GM23338 (cell line): ENCODE measurements at regions not wholly inside any gene's neighbourhood (a gene's known extent, or its start where the extent isn't known, plus 50 kb on each side); places are given as distances from the start of the nearest gene placed in this dataset.

Source experiments
- ATAC-seq: fragments of 200-7000 bp; cut with Tn5 transposase; 3 replicates; pipeline ENCODE4 v1.9.1; 2020
- DNase-seq: peaks from one replicate; pipeline ENCODE4 v3.0.0-alpha.2; 2015; ENCODE audit warnings: low spot score
- H2AFZ ChIP-seq: fragments of 200-600 bp; sonication (generic); 2 replicates; pipeline ENCODE4 v1.8.0; 2016; ENCODE audit warnings: antibody characterized with exemption, mild to moderate bottlenecking, moderate library complexity
- H3F3A ChIP-seq: fragments of 200-600 bp; sonication (generic); replicated peaks from 2 replicates; pipeline ENCODE4 v1.8.0; 2017; ENCODE audit warnings: antibody characterized with exemption, mixed run types, low read depth
- H3K27ac ChIP-seq: fragments of 200-600 bp; sonication (generic); 2 replicates; pipeline ENCODE4 v1.6.1; 2016; ENCODE audit warnings: low read depth
- H3K27me3 ChIP-seq: fragments of 200-600 bp; sonication (generic); 2 replicates; pipeline ENCODE4 v1.8.0; 2016; ENCODE audit warnings: mild to moderate bottlenecking, mixed run types, moderate library complexity; ENCODE audit not compliant: insufficient read depth
- H3K36me3 ChIP-seq: fragments of 200-600 bp; sonication (generic); 2 replicates; pipeline ENCODE4 v1.8.0; 2016; ENCODE audit warnings: mild to moderate bottlenecking; ENCODE audit not compliant: insufficient read depth
- H3K4me1 ChIP-seq: fragments of 200-600 bp; sonication (generic); 2 replicates; pipeline ENCODE4 v1.8.0; 2016; ENCODE audit warnings: mild to moderate bottlenecking, moderate library complexity; ENCODE audit not compliant: insufficient read depth
- H3K4me2 ChIP-seq: fragments of 200-600 bp; sonication (generic); 2 replicates; pipeline ENCODE4 v1.7.1; 2017; ENCODE audit warnings: mixed run types
- H3K4me3 ChIP-seq: fragments of 200-600 bp; sonication (generic); 2 replicates; pipeline ENCODE4 v1.6.1; 2016; ENCODE audit warnings: mixed run types
- H3K79me2 ChIP-seq: fragments of 200-600 bp; sonication (generic); replicated peaks from 2 replicates; pipeline ENCODE4 v1.8.0; 2017; ENCODE audit warnings: mild to moderate bottlenecking; ENCODE audit not compliant: insufficient read depth
- H3K9me2 ChIP-seq: fragments of 200-600 bp; sonication (generic); 2 replicates; pipeline ENCODE4 v1.8.0; 2017; ENCODE audit not compliant: insufficient read depth
- H4K20me1 ChIP-seq: fragments of 200-600 bp; sonication (generic); replicated peaks from 2 replicates; pipeline ENCODE4 v1.8.0; 2017; ENCODE audit warnings: mild to moderate bottlenecking; ENCODE audit not compliant: insufficient read depth
- H3K27ac Mint-ChIP-seq: 2 replicates; pipeline ENCODE4 v1.8.0; 2020; ENCODE audit warnings: inconsistent platforms, mild to moderate bottlenecking, moderate library complexity, mixed read lengths
- H3K27me3 Mint-ChIP-seq: 3 replicates; pipeline ENCODE4 v1.8.0; 2022; ENCODE audit warnings: low read depth, mild to moderate bottlenecking, moderate library complexity, mixed read lengths, inconsistent platforms; ENCODE audit not compliant: insufficient read depth, poor library complexity
- H3K36me3 Mint-ChIP-seq: 3 replicates; pipeline ENCODE4 v1.8.0; 2021; ENCODE audit warnings: low read depth, mild to moderate bottlenecking, inconsistent platforms, moderate library complexity, mixed read lengths
- H3K4me1 Mint-ChIP-seq: 3 replicates; pipeline ENCODE4 v1.8.0; 2020; ENCODE audit warnings: mild to moderate bottlenecking, inconsistent platforms, mixed read lengths
- H3K4me3 Mint-ChIP-seq: 3 replicates; pipeline ENCODE4 v1.8.0; 2021; ENCODE audit warnings: moderate library complexity, mild to moderate bottlenecking, inconsistent platforms, mixed read lengths
- H3K9me3 Mint-ChIP-seq: 3 replicates; pipeline ENCODE4 v1.8.0; 2020; ENCODE audit warnings: moderate library complexity, mild to moderate bottlenecking, inconsistent platforms, mixed read lengths
- CTCF ChIP-seq, 2 experiments: fragments of 200-600 bp in 1 of 2; sonication (generic) in 1 of 2; conservative IDR thresholded peaks; 2 replicates each; pipeline versions ENCODE4 v1.5.1 to v1.6.1; 2016 to 2017; ENCODE audit warnings: antibody characterized with exemption in 2 of 2, low read depth in 2 of 2, mild to moderate bottlenecking in 2 of 2, moderate library complexity in 1 of 2
- EZH2 ChIP-seq: fragments of 200-600 bp; sonication (generic); IDR thresholded peaks from one replicate; pipeline ENCODE4 v1.8.0; 2017; ENCODE audit warnings: antibody characterized with exemption, mild to moderate bottlenecking, low read depth; ENCODE audit not compliant: unreplicated experiment
- EZH2phosphoT487 ChIP-seq: fragments of 200-600 bp; sonication (generic); IDR thresholded peaks from one replicate; pipeline ENCODE4 v1.8.1; 2018; ENCODE audit warnings: antibody characterized with exemption; ENCODE audit not compliant: unreplicated experiment
- JUNB ChIP-seq: IDR thresholded peaks from one replicate; pipeline ENCODE4 v1.6.1; 2016; ENCODE audit warnings: antibody characterized with exemption; ENCODE audit not compliant: unreplicated experiment
- NANOG ChIP-seq: IDR thresholded peaks from 2 replicates; pipeline ENCODE4 v1.6.1; 2016; ENCODE audit warnings: antibody characterized with exemption, borderline replicate concordance
- POLR2AphosphoS5 ChIP-seq: IDR thresholded peaks from 2 replicates; pipeline ENCODE4 v1.6.1; 2016; ENCODE audit warnings: antibody characterized with exemption, low read depth
- REST ChIP-seq: IDR thresholded peaks from one replicate; pipeline ENCODE4 v1.6.1; 2018; ENCODE audit warnings: antibody characterized with exemption; ENCODE audit not compliant: unreplicated experiment
- STAT1 ChIP-seq: IDR thresholded peaks from one replicate; pipeline ENCODE4 v1.6.1; 2016; ENCODE audit warnings: antibody characterized with exemption; ENCODE audit not compliant: unreplicated experiment
- ZNF114 ChIP-seq: fragments of 250-450 bp; sonication (Bioruptor Pico); IDR thresholded peaks from 2 replicates; pipeline ENCODE4 v1.5.0; 2020; ENCODE audit warnings: mild to moderate bottlenecking, moderate library complexity

- no peak overlapping the region for H3K4me2 ChIP-seq
- no peaks in the 10 kb centered on the region for H3F3A ChIP-seq
- H2AFZ ChIP-seq = no peak overlapping the region
- no peak overlapping the region for H3K27ac Mint-ChIP-seq
- no peaks in the 10 kb centered on the region for H3K36me3 Mint-ChIP-seq
- H3K9me3 Mint-ChIP-seq = no peaks in the 10 kb centered on the region
- no peak overlapping the region for H3K4me3 Mint-ChIP-seq
- DNase-seq (no peak), ATAC-seq (no peak)
- H3K27ac ChIP-seq = no peak overlapping the region
- H3K36me3 ChIP-seq = no peaks in the 10 kb centered on the region
- no peaks in the 10 kb centered on the region for H3K4me1 Mint-ChIP-seq
- H3K9me2 ChIP-seq = no peaks in the 10 kb centered on the region
- no peak overlapping the region for H3K4me3 ChIP-seq
- no peaks in the 10 kb centered on the region for H3K4me1 ChIP-seq
- no peaks in the 10 kb centered on the region for H3K27me3 ChIP-seq
- TF ChIP-seq STAT1 = no peak
- no peak for TF ChIP-seq NANOG
- TF ChIP-seq ZNF114 = no peak
- no peak for TF ChIP-seq CTCF (conservative IDR thresholded peaks at IDR 0.05; ENCODE audit: low read depth in 2 of 2)
- no peak for TF ChIP-seq POLR2AphosphoS5
- no peak for TF ChIP-seq JUNB
- no peak for TF ChIP-seq EZH2phosphoT487
- no peak for TF ChIP-seq EZH2
- H3K27me3 Mint-ChIP-seq = no peaks in the 10 kb centered on the region
- no peaks in the 10 kb centered on the region for H3K79me2 ChIP-seq
- no peaks in the 10 kb centered on the region for H4K20me1 ChIP-seq
These were observed 71.7 kb upstream of the SNX2 start for GRCh38 chr5:122703203-122703602.

GRCh38 chr5:122704247-122705036, 70.4 kb upstream of the SNX2 start:
- Histone ChIP-seq H3K4me1 (no peaks in the 10 kb centered on the region), H4K20me1 (no peaks in the 10 kb centered on the region), H3K9me2 (no peaks in the 10 kb centered on the region), H3K27ac (no peak overlapping the region), H3K4me2 (no peak overlapping the region), H3K27me3 (no peaks in the 10 kb centered on the region), H3K36me3 (no peaks in the 10 kb centered on the region), H3K4me3 (no peak overlapping the region), H2AFZ (peak overlapping the region; percentile 82; the same call in 1 of the 2 replicates), H3F3A (no peaks in the 10 kb centered on the region), H3K79me2 (no peaks in the 10 kb centered on the region)
- ATAC-seq (peak; percentile 69), DNase-seq (peak; percentile 78)
- no peaks in the 10 kb centered on the region for H3K9me3 Mint-ChIP-seq
- no peaks in the 10 kb centered on the region for H3K36me3 Mint-ChIP-seq
- H3K4me1 Mint-ChIP-seq = no peaks in the 10 kb centered on the region
- TF ChIP-seq REST (no peak), CTCF (conservative IDR thresholded peaks at IDR 0.05; ENCODE audit: low read depth in 2 of 2) (peak; percentile 52 to 74)
- no peaks in the 10 kb centered on the region for H3K27me3 Mint-ChIP-seq
- H3K27ac Mint-ChIP-seq = peak overlapping the region; percentile 65; the same call in 1 of the 2 replicates
- no peak overlapping the region for H3K4me3 Mint-ChIP-seq
